ENCODE measurements at regions not wholly inside any gene's neighbourhood (a gene's known extent, or its start where the extent isn't known, plus 50 kb on each side); places are given as distances from the start of the nearest gene placed in this dataset.

DNA sequence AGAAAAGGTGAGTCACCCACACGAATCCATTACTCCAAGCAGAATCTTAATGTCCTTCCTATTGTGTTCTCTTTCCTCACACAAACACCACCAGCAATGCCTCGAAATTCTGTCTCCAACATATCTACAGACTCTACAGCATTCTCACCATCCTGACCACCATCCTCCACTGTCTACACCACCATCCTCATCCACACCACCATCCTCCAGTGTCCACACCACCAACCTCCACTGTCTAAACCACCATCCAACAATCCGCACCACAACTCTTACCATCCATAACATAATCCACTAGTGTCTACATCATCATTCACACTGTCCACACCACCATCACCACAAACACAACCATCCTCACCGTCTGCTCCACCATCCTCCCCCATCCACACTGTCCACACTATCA, 121.6 kb upstream of the ALKAL2 start:
- TF ChIP-seq POLR2A (IDR thresholded peaks at IDR 0.05; ENCODE audit: low read depth, low read length) (no peak), POLR2AphosphoS5 (IDR thresholded peaks at IDR 0.05; ENCODE audit: low read depth, low read length) (no peak)

Measured in GM12891 (cell line).